ENCODE measurements at regions not wholly inside any gene's neighbourhood (a gene's known extent, or its start where the extent isn't known, plus 50 kb on each side); places are given as distances from the start of the nearest gene placed in this dataset.
"Not testable (repeated sequence)": the region's sequence is repeated elsewhere in the genome, so short reads cannot be mapped to it uniquely, and the experiment has no call there.

DNA sequence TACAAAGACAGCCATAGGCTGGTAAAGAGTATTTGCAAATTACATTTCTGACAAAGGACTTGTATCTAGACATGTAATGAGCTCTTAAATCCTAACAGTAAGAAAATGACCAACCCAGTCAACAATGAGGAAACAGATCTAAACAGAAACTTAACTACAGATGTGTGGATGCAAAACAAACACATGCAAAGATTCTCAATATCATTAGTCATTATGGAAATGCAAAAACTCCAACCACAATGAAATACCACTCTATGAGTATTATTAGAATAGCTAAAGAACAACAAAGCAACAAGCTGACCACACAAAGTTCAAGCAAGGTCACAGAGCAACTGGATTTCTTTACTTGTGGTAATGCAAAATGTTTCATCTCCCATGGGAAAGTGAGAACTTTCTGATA lies 275.3 kb upstream of the DPP6 start:
- TF ChIP-seq, protein P1, sequence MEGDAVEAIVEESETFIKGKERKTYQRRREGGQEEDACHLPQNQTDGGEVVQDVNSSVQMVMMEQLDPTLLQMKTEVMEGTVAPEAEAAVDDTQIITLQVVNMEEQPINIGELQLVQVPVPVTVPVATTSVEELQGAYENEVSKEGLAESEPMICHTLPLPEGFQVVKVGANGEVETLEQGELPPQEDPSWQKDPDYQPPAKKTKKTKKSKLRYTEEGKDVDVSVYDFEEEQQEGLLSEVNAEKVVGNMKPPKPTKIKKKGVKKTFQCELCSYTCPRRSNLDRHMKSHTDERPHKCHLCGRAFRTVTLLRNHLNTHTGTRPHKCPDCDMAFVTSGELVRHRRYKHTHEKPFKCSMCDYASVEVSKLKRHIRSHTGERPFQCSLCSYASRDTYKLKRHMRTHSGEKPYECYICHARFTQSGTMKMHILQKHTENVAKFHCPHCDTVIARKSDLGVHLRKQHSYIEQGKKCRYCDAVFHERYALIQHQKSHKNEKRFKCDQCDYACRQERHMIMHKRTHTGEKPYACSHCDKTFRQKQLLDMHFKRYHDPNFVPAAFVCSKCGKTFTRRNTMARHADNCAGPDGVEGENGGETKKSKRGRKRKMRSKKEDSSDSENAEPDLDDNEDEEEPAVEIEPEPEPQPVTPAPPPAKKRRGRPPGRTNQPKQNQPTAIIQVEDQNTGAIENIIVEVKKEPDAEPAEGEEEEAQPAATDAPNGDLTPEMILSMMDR (tag by site-specific recombination; IDR thresholded peaks at IDR 0.05), result not testable (repeated sequence)
- TF ChIP-seq ZNF211 (tag by site-specific recombination; IDR thresholded peaks at IDR 0.05; ENCODE audit: low read depth); ZNF768 (tag by site-specific recombination; IDR thresholded peaks at IDR 0.05); YY1 (tag by site-specific recombination; IDR thresholded peaks at IDR 0.05); SP2 (tag by site-specific recombination; IDR thresholded peaks at IDR 0.05); KLF16 (tag by site-specific recombination; IDR thresholded peaks at IDR 0.05); SALL2 (tag by site-specific recombination; IDR thresholded peaks at IDR 0.05; ENCODE audit: borderline replicate concordance); ZBTB20 (tag by site-specific recombination; IDR thresholded peaks at IDR 0.05): not testable (repeated sequence)
- TF ChIP-seq, protein P2, sequence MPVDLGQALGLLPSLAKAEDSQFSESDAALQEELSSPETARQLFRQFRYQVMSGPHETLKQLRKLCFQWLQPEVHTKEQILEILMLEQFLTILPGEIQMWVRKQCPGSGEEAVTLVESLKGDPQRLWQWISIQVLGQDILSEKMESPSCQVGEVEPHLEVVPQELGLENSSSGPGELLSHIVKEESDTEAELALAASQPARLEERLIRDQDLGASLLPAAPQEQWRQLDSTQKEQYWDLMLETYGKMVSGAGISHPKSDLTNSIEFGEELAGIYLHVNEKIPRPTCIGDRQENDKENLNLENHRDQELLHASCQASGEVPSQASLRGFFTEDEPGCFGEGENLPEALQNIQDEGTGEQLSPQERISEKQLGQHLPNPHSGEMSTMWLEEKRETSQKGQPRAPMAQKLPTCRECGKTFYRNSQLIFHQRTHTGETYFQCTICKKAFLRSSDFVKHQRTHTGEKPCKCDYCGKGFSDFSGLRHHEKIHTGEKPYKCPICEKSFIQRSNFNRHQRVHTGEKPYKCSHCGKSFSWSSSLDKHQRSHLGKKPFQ (tag by site-specific recombination; IDR thresholded peaks at IDR 0.05), result not testable (repeated sequence)
- TF ChIP-seq, protein P3, sequence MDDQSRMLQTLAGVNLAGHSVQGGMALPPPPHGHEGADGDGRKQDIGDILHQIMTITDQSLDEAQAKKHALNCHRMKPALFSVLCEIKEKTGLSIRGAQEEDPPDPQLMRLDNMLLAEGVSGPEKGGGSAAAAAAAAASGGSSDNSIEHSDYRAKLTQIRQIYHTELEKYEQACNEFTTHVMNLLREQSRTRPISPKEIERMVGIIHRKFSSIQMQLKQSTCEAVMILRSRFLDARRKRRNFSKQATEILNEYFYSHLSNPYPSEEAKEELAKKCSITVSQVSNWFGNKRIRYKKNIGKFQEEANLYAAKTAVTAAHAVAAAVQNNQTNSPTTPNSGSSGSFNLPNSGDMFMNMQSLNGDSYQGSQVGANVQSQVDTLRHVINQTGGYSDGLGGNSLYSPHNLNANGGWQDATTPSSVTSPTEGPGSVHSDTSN (CRISPR knock-in tag; IDR thresholded peaks at IDR 0.05), result not testable (repeated sequence)
- TF ChIP-seq, protein P4, sequence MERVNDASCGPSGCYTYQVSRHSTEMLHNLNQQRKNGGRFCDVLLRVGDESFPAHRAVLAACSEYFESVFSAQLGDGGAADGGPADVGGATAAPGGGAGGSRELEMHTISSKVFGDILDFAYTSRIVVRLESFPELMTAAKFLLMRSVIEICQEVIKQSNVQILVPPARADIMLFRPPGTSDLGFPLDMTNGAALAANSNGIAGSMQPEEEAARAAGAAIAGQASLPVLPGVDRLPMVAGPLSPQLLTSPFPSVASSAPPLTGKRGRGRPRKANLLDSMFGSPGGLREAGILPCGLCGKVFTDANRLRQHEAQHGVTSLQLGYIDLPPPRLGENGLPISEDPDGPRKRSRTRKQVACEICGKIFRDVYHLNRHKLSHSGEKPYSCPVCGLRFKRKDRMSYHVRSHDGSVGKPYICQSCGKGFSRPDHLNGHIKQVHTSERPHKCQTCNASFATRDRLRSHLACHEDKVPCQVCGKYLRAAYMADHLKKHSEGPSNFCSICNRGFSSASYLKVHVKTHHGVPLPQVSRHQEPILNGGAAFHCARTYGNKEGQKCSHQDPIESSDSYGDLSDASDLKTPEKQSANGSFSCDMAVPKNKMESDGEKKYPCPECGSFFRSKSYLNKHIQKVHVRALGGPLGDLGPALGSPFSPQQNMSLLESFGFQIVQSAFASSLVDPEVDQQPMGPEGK (tag by site-specific recombination; IDR thresholded peaks at IDR 0.05), result not testable (repeated sequence)
- TF ChIP-seq, protein P5, sequence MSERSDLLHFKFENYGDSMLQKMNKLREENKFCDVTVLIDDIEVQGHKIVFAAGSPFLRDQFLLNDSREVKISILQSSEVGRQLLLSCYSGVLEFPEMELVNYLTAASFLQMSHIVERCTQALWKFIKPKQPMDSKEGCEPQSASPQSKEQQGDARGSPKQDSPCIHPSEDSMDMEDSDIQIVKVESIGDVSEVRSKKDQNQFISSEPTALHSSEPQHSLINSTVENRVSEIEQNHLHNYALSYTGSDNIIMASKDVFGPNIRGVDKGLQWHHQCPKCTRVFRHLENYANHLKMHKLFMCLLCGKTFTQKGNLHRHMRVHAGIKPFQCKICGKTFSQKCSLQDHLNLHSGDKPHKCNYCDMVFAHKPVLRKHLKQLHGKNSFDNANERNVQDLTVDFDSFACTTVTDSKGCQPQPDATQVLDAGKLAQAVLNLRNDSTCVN (tag by site-specific recombination; optimal IDR thresholded peaks at IDR 0.05), result not testable (repeated sequence)
